Urinary bladder (tissue), 3 donors: ENCODE measurements at regions not wholly inside any gene's neighbourhood (a gene's known extent, or its start where the extent isn't known, plus 50 kb on each side); places are given as distances from the start of the nearest gene placed in this dataset.

Experiments used
- DNase-seq: peaks from one replicate; pipeline ENCODE4 v3.0.0-alpha.2; 2015; ENCODE audit errors: extremely low spot score
- H3K27ac ChIP-seq: one replicate; pipeline ENCODE4 v1.5.1; 2013; ENCODE audit warnings: low read depth, mild to moderate bottlenecking, moderate library complexity
- H3K36me3 ChIP-seq: one replicate; pipeline ENCODE4 v1.6.1; 2013; ENCODE audit warnings: mild to moderate bottlenecking, moderate library complexity; ENCODE audit not compliant: insufficient read depth
- H3K4me1 ChIP-seq: one replicate; pipeline ENCODE4 v1.6.1; 2013; ENCODE audit warnings: mild to moderate bottlenecking, moderate library complexity; ENCODE audit not compliant: insufficient read depth
- H3K4me3 ChIP-seq: one replicate; pipeline ENCODE4 v1.5.1; 2013; ENCODE audit warnings: low read depth, low read length
- WGBS: extraction: QIAGEN DNeasy Blood & Tissue Kit; methylation state at CpG from one replicate; pipeline ENCODE4 v1.1.7; 2013; 5-methylcytosine and 5-hydroxymethylcytosine counted together
- donor health status: healthy with polysubstance abuse.
- donor health status: healthy.

DNA sequence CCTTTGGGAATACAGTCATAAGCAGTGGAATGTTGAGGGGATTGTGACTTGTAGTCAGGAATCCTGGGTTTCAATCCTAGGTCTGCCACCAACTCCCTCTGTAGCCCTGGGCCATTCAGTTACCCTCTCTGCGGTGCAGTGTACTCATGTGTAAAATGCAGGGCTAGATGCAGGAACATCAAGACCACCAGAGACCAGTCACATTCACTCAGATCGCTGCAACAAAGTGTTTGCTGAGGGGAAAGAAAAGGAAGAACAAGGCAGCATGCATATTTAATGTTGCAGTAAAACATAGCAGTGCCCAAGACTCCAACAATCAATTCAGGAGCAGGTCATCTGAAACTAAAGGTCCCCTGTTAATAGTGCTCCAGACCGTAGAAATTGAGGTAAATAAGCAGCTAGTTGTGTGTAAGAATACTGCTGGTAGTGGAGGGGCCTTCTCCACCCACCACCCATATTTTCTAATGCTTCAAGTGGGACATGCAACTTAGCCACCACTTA, 410.7 kb downstream of the OMA1 start:
- Histone ChIP-seq H3K36me3 (no peaks in the 10 kb centered on the region), H3K27ac (no peak overlapping the region), H3K4me1 (no peaks in the 10 kb centered on the region), H3K4me3 (no peak overlapping the region)
- DNase-seq, result no peak
- WGBS, result 76% methylated on average over 3 of the region's 3 CpGs

- H3K4me1 ChIP-seq, result no peaks in the 10 kb centered on the region
- no peak for DNase-seq
These were observed 413.0 kb downstream of the OMA1 start for GRCh38 chr1:58133562-58133961.

DNA sequence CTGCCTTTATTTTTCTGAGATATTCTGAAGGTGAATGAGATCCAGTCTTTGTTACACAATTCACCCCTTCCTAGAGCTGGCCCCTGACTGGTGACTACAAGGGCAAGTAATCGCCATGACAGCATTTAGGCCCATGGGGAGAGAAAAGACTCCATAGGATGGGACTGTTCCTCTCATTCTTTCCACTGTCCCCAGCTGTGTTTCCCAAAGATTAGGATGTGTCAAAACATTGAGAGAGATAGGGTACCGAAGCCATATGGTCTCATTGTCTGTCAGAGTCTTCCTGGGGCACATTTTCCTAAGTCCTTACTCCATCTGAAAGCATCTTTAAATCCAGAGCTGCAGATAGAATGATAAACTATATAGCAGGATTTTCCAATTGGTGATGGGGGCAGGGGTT, 423.5 kb downstream of the OMA1 start:
- WGBS, result 55% methylated on average over 2 of the region's 2 CpGs
- Histone ChIP-seq H3K4me3 (no peak overlapping the region), H3K36me3 (no peaks in the 10 kb centered on the region), H3K4me1 (no peaks in the 10 kb centered on the region), H3K27ac (no peak overlapping the region)
- no peak for DNase-seq

More at GRCh38 chr1:58133562-58133961, 413.0 kb downstream of the OMA1 start:
- Histone ChIP-seq H3K4me3 (no peak overlapping the region), H3K27ac (no peak overlapping the region), H3K36me3 (no peaks in the 10 kb centered on the region)

DNA sequence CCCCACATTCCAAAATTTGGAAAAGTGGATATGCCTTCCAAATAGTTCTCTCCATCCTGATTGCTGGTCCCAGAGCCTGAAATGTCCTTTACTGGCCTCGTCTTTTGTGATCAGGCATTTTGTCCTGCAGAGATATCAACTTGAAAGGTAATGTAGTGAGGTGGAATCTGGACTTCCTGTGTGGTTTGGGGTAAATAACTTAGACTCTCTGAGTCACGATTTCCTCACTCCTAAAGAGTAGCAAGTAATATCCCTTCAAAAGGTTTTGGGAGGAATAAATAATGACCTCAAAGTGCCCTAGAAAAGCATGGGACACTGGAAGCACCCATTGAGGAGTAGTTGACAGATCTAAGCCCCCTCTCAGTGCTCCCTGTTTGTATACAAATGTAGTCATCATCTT, 426.6 kb downstream of the OMA1 start:
- no peak overlapping the region for H3K27ac ChIP-seq
- 74% methylated on average over 2 of the region's 2 CpGs for WGBS
- H3K36me3 ChIP-seq, result no peaks in the 10 kb centered on the region
- no peak overlapping the region for H3K4me3 ChIP-seq
- H3K4me1 ChIP-seq, result no peaks in the 10 kb centered on the region
- DNase-seq, result no peak

- Histone ChIP-seq H3K36me3 (no peaks in the 10 kb centered on the region), H3K4me1 (no peaks in the 10 kb centered on the region), H3K4me3 (no peak overlapping the region), H3K27ac (no peak overlapping the region)
- DNase-seq, result no peak
These were observed 430.2 kb downstream of the OMA1 start for GRCh38 chr1:58116284-58116683.

DNA sequence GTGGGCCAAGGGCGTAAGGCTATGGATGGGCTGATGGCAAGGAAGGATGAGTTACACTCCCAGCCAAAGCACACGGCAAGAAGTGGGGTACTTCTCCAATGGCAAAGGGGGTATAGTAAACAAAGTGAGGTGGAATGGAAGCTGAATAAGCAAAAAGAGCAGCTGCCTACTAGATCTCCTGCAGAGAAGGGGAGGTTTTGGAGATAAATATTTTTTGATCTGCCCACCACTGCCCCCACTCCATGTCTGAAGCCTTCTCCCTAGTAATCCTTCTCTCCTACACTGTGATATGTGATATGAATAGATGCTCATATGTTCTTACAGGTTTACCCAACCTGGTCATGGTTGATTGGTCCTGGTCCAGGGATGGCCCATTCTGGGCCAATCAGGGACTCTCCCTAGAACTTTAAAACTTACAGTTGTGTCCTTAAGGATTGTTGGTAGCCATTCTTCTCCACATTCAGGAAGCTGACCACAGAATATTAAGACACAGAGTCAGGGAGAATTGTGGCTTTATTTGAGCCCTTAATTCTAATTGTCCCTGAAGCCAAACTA, 436.8 kb downstream of the OMA1 start:
- DNase-seq, result no peak
- WGBS, result 86% methylated on average over 2 of the region's 2 CpGs
- no peaks in the 10 kb centered on the region for H3K36me3 ChIP-seq
- no peak overlapping the region for H3K27ac ChIP-seq
- H3K4me1 ChIP-seq, result no peaks in the 10 kb centered on the region
- no peak overlapping the region for H3K4me3 ChIP-seq

DNA sequence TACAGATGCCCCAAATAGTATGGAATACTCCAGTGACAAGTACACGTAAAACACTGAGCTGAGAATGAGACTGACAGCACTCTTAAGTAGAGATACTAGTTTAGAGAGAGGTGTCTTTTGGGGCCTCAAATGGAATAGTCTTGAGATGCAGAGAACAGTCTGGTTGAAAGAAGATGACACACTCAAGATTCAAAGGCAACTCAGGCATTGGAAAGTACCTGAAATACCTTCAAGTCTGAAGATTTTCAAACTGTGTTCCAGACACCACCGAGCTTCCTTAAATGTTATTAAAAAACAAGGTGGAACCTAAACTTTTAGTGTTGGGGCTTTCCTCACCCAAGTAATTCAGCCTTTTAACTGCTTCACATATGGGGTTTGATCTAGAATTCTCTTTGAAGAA, 437.7 kb downstream of the OMA1 start:
- Histone ChIP-seq H3K4me3 (no peak overlapping the region), H3K4me1 (no peaks in the 10 kb centered on the region), H3K27ac (no peak overlapping the region), H3K36me3 (no peaks in the 10 kb centered on the region)
- WGBS, result 87% methylated on average over 2 of the region's 2 CpGs
- no peak for DNase-seq

- Histone ChIP-seq H3K36me3 (no peaks in the 10 kb centered on the region), H3K27ac (no peak overlapping the region), H3K4me1 (no peaks in the 10 kb centered on the region), H3K4me3 (no peak overlapping the region)
- WGBS, result 99% methylated on average over 1 of the region's 1 CpG
- no peak for DNase-seq
These were observed 438.6 kb downstream of the OMA1 start for GRCh38 chr1:58107943-58108342.

GRCh38 chr1:58104960-58105359, 441.6 kb downstream of the OMA1 start:
- WGBS, result 46% methylated on average over 4 of the region's 4 CpGs

GRCh38 chr1:58096714-58097113, 449.8 kb downstream of the OMA1 start:
- H3K4me1 ChIP-seq, result no peaks in the 10 kb centered on the region
- 84% methylated on average over 2 of the region's 2 CpGs for WGBS
- no peaks in the 10 kb centered on the region for H3K36me3 ChIP-seq
- DNase-seq, result no peak
- no peak overlapping the region for H3K4me3 ChIP-seq
- H3K27ac ChIP-seq, result no peak overlapping the region

More at GRCh38 chr1:58104960-58105359, 441.6 kb downstream of the OMA1 start:
- no peak for DNase-seq
- H3K4me1 ChIP-seq, result no peaks in the 10 kb centered on the region
- H3K27ac ChIP-seq, result no peak overlapping the region
- H3K4me3 ChIP-seq, result no peak overlapping the region
- no peaks in the 10 kb centered on the region for H3K36me3 ChIP-seq

DNA sequence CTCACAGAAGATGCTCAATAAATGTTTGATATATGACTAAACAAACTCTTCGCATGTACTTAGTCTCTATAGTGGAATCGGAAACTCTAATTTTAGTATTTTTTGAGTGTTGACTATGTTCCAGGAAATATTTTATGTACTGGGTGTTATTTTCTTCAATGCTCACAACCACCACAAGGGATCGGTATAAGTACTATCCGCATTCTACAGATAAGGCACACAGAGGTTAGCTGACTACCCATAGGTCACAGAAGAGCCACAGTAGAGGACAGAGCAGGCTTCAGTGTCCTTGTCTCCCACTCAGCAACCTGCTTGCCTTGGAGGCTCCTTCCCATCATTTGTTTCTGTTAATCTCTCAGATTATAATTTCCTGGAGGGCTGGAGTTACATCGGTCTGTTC, 451.3 kb downstream of the OMA1 start:
- 90% methylated on average over 5 of the region's 5 CpGs for WGBS
- H3K36me3 ChIP-seq, result no peaks in the 10 kb centered on the region
- no peak overlapping the region for H3K27ac ChIP-seq
- H3K4me1 ChIP-seq, result no peaks in the 10 kb centered on the region
- no peak overlapping the region for H3K4me3 ChIP-seq
- no peak for DNase-seq

GRCh38 chr1:58094221-58094620, 452.3 kb downstream of the OMA1 start:
- Histone ChIP-seq H3K36me3 (no peaks in the 10 kb centered on the region), H3K4me1 (no peaks in the 10 kb centered on the region), H3K27ac (no peak overlapping the region), H3K4me3 (no peak overlapping the region)
- DNase-seq, result no peak
- WGBS, result 51% methylated on average over 2 of the region's 2 CpGs

DNA sequence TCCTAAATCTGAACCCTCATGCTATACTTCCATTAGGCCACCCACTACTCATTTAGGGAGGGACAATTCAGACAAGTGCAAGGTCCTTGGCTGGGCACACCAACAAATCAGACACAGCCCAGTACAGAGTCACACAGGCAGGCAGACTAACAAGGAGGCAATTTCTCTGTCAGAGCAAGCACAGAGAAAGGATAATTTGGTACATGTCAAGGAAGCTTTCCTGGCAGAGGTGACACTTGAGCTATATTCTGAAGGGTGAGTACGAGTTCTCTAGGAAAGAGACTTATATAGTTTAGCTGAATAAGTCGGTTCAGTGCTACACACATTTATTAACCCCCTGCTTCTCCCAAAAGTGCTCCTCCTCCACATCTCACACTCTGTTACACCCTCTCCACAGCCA, 455.9 kb downstream of the OMA1 start:
- Histone ChIP-seq H3K4me1 (no peaks in the 10 kb centered on the region), H3K27ac (no peak overlapping the region), H3K36me3 (no peaks in the 10 kb centered on the region), H3K4me3 (no peak overlapping the region)
- 55% methylated on average over 2 of the region's 2 CpGs for WGBS
- DNase-seq, result no peak

DNA sequence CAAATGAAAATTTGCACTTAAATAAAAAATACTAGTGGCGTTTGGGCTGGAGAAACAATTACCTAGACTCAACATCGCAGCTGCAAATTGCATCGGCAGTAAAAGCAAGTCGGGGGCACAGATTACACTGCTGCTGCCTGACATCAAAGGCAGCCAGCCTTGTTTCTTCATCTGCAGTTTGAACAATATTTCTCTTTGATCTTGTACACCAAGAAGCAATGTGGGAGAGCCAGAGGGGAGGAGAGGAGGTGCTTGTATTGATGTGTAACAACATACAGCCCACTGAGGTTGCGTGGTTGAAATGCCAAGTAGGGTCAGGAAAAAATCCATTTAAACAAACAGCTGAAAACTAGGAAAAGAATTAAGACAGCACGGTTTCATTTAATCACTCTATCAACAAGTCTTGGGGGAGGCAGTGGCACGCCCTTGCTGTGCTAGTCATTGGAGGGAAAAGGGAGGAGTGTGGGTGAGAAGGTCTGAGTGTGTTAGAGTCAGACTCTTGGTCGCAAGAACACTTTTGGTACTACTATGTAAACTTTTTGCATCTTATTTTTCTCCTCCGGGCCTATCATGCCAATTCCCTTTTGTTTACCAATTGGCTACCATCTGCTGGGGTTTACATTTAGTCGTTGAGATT, 456.5 kb downstream of the OMA1 start:
- no peaks in the 10 kb centered on the region for H3K36me3 ChIP-seq
- H3K27ac ChIP-seq, result no peak overlapping the region
- DNase-seq, result no peak
- H3K4me3 ChIP-seq, result no peak overlapping the region
- H3K4me1 ChIP-seq, result no peaks in the 10 kb centered on the region
- 50% methylated on average over 10 of the region's 10 CpGs for WGBS
